Astrocyte (in vitro differentiated cells and primary cell): ENCODE measurements at regions not wholly inside any gene's neighbourhood (a gene's known extent, or its start where the extent isn't known, plus 50 kb on each side); places are given as distances from the start of the nearest gene placed in this dataset.

Source experiments
- EZH2 ChIP-seq: IDR thresholded peaks from 2 replicates; pipeline ENCODE4 v1.6.1; 2012; ENCODE audit warnings: mild to moderate bottlenecking, low read length, inconsistent platforms; ENCODE audit not compliant: insufficient read depth
- TF ChIP-seq, protein P1 (sequence below): IDR thresholded peaks from 2 replicates; pipeline ENCODE4 v1.5.1; 2011; ENCODE audit warnings: low read depth, mild to moderate bottlenecking, inconsistent platforms, low read length, moderate library complexity; ENCODE audit not compliant: insufficient read depth

DNA sequence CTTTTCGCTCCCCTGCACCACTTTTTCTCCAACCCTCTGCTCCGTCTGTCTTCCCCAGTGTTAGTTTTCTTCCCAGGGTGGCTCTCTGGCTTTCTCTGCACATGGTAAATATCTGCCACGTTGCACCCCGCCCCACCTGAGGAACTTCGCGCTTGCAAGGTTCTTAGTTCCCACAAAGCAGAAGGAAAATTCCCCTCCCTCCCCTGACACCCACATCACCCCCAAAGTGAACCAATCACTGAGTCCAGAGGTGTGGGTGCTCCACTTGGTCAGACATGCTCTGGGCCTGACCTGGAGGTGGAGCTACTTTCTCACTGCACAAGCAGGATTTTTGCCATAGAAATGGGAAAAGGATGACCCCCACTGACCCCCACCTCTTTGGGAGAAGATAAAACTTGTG, 415.0 kb downstream of the FUT8 start:
- TF ChIP-seq, protein P1, sequence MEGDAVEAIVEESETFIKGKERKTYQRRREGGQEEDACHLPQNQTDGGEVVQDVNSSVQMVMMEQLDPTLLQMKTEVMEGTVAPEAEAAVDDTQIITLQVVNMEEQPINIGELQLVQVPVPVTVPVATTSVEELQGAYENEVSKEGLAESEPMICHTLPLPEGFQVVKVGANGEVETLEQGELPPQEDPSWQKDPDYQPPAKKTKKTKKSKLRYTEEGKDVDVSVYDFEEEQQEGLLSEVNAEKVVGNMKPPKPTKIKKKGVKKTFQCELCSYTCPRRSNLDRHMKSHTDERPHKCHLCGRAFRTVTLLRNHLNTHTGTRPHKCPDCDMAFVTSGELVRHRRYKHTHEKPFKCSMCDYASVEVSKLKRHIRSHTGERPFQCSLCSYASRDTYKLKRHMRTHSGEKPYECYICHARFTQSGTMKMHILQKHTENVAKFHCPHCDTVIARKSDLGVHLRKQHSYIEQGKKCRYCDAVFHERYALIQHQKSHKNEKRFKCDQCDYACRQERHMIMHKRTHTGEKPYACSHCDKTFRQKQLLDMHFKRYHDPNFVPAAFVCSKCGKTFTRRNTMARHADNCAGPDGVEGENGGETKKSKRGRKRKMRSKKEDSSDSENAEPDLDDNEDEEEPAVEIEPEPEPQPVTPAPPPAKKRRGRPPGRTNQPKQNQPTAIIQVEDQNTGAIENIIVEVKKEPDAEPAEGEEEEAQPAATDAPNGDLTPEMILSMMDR: no peak
- no peak for TF ChIP-seq EZH2
